GM18858 (cell line): ENCODE measurements at regions not wholly inside any gene's neighbourhood (a gene's known extent, or its start where the extent isn't known, plus 50 kb on each side); places are given as distances from the start of the nearest gene placed in this dataset.

ENCODE experiments used
- ATAC-seq: cut with Tn5 transposase; IDR thresholded peaks from one replicate; pipeline ENCODE4 v1.9.1; 2021; ENCODE audit not compliant: unreplicated experiment

DNA sequence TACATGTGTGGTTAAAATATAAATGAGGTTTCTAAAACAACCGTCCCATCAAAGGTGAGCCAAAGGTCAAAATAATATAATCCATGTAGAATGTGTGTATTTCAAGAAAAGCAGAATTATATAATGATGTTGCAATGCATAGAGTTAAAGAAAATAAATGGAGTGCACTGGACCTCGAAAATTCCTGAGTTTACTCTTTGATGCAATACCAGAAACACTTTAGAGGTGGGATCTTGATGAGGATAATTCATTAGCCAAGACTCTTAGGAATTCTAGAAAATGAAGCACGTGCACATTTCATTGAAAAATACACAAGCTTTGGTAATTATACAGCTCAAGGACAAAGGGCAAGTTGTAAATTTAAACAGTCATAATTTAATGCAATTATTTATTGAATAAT lies 508.9 kb upstream of the ARGLU1 start:
- no peak for ATAC-seq

DNA sequence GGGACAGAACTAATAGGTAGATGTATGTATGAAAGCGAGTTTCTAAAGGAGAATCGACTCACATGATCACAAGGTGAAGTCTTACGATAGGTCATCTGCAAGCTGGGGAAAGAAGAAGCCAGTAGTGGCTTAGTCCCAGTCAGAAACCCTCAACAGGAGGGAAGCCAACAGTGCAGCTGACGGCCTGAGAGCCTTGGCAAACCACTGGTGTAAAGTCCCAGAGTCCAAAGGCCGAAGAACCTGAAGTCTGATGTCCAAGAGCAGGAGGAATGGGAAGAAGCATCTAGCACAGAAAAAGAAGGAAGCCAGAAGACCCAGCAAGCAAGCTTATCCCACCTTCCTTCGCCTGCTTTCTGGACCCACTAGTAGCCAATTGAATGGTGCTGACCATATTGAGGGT lies 507.6 kb upstream of the ARGLU1 start:
- ATAC-seq, result no peak

DNA sequence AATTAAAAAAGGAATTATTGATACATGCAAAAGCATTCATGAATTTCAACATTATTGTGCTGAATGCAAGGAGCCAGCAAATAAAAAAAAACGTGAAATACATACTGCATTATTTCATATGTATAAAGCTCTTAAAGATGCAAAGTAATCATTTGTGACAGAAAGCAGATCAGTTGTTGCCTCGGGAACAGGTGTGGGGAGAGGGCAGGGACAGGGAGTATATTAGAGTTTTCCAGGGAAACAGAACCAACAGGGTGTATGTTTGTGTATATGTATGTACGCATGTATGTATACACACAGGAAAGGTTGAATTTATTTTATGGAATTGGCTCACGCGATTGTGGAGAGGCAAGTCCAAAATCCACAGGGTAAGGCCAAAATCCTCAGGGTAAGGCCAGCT lies 502.9 kb upstream of the ARGLU1 start:
- ATAC-seq, result no peak

DNA sequence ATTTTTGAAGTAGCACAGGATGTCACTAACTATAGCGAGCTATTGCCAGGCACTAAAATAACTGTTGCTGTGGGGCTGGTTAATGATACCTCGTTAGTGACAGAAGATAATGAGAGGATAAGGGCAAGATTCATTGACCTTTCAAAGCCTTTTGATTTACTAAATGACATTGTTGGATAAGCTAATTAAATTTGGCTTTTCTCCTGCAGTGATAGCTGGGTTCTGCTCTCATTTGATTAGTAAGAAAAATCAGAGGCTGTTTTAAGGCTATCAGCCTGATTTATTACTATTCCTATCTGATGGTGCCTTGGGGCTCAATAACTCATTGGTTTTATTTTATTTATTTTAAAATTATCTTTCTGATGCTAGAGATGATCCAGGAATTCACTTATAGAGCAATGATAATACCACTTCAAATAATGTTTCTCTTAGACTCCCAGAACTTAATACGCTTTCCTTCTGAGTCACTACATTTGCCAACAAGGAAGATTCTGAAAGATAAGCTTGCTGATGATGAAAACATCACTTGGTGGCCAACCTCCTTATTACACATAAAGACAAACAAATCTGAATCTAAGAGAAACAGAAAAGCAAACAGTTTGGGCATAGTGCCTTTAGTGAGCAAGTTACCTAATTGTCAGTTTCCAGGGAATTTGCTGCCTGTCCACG lies 501.3 kb upstream of the ARGLU1 start:
- ATAC-seq, result no peak

DNA sequence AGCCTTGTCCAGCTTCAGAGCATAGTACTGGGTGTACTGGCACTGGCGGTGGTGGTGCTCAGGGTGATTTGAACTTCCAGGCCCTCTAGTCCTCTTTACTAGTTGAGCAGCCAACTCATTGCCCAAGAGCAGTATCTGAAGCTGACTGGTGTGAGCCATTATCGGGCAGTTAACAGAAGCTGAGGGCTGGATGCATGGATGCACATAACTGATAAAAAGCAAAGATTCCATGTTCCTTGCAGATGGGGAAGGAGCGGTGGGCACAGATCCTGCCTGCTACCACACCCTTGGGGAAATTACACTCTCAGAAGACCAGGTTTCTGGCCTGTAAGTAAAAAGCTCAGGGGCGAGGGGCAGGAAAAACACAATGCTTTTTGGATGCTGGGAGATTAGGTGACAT lies 499.4 kb upstream of the ARGLU1 start:
- no peak for ATAC-seq

DNA sequence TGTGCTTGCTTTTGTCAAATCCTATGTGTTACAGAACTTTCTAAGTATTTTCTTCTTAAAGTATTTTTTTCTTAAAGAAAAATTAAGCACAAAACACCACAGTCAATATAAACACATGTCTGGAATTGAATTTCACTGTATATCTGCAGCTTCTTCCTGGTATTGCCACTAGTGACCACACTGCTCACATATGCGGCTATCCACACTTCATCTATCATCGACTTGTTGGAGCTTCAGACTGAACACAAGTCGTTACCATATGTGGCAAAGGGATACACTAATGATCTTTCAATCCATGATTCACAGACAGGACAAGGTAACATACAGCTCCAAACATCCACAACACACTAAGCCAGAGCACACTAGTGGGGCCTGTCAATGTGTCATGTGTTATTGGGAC lies 498.4 kb upstream of the ARGLU1 start:
- ATAC-seq, result no peak

DNA sequence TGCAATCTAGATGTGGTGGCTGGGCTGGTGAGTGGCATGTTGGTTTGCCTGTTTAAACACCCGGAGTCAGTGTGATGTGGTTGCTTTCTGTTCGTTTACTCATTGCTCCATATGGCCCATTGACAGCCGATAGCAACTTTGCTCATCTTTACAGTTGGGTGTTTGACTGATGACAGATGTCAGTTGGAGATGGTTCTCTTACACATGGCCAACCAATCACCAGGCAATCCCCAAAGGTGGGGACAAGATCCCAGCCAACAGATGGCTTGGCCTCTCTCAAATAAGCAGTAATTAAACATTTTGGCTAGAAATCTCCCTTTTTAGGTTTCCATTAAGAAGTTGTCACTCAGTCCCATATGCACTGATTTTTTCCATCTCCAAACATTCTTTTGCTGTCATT lies 497.1 kb upstream of the ARGLU1 start:
- ATAC-seq, result no peak

DNA sequence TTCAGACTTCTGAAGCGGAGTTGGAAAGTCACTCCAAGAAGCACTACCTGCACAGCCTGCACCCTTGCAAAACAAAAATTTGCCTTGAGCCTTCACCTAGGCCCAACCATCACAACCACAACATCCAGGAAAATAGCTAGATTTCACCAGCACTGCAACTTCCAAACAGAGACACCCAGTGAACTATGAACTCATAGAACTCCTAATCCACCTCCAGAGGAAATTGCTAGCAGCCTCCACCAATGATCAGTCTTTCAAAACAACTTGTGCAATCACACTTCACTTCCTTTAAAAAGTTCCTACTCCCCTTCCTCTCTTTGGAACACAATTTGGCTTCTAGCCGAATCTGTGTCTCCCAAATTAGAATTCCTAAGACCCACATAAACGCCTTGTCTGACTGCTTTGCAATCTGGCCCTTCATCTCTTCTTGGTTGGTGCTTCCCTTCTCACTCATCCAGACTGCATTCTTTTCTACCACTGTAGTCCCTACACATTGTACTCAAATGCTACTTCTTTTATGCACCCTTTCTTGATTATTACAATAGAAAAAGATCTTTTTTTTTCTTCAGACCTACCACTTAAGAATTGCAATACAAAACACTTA lies 489.2 kb upstream of the ARGLU1 start:
- ATAC-seq, result no peak

DNA sequence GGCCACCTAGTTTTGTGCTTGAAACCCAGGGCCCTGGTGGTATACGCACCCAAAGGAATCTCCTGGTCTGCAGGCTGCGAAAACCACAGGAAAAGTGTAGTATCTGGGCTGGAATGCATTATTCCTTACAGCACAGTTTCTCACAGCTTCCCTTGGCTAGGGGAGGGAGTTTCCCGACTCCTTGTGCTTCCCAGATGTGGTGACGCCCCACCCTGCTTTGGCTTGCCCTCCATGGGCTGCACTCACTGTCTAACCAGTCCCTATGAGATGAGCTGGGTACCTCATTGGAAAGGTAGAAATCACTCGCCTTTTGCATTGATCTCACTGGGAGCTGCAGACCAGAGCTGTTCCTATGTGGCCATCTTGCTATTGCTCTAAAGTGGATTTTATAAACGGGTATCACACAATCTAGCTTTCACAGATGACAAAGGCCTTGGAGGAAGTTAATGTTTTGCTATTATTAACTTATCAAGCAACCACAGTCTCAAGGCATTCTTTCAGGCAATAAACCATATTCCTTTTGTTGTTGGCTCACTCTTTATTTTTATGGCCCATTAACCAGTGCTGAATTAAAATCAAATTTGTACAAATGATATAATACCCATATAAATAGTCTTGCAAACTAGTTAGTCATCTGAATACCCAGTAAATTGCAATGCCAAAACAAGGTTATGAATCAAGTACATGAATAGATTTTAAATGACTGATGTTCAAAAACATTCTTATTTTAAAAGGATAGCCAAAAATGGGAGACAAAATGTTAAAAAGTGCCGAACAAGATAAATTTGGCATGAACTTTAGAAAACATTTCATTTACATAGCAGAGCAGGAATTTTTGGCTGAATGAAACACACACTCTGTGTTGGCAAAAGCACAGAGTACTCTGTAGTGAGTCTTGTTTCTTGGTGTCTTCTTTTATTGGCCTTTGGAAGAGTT lies 475.4 kb upstream of the ARGLU1 start:
- no peak for ATAC-seq

DNA sequence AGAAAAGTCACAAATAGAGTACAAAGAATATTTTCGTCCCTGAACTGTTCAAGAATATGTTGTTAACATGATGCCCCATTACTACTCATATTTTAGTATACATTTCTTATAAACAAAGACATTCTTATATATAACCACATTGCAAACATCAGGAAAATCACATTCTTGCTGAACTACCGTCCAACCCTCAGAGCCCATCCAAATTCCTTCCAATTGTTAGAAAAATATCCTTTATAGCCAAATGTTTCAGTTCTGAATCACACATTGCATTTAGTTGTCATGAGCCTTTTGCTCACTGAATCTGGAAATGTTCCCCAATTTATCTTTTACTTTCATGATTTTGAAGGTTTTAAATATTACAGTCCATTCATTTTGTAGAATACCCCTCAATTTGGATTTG lies 467.8 kb upstream of the ARGLU1 start:
- ATAC-seq, result no peak

DNA sequence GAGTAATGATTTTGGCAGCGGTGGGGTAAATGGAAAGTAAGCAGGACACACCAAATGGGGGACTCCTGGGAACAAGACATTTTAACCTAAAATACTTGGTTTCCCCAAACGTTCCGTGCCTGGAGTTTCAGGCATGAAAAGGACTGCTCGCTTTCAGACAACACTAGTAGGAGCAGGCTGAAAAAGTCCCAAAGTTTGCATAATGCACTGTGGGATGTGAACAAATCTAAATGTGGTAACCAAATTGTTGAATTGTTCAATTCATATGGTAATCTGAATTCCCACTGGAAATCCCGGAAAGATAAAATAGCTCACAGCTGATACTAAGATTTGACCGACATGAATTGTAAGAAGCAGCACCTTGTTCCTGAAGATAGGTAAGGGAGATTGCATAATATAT lies 467.2 kb upstream of the ARGLU1 start:
- no peak for ATAC-seq

DNA sequence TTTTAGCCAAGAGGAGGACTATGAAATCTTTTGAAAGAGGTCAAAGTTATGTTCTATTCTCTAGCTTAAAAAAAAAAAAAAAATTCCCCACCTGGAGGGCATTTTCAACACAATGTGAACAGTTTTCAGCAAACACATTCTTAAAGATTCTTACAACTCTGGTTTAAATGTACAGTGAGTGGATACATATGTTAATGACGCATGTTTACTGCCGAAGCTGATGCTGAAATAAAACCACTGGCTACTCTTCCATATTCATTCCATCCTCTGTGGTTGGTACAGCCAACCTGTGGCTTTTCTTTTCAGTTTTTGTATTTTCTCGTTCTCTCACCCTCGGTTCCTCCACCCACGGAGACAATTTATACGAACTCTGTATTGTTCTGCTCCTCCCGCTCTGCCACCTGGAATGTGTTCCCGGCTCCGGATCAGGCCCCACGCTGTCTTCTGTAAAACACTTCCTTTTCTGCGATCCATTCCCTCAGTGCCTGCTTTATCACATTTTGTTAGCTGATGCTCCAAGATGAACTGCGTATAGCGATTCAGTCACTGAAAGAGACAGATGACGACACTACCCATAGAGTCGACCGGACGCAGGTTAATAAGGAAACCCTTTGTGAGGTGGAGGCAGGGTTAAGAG lies 466.4 kb upstream of the ARGLU1 start:
- ATAC-seq, result no peak

DNA sequence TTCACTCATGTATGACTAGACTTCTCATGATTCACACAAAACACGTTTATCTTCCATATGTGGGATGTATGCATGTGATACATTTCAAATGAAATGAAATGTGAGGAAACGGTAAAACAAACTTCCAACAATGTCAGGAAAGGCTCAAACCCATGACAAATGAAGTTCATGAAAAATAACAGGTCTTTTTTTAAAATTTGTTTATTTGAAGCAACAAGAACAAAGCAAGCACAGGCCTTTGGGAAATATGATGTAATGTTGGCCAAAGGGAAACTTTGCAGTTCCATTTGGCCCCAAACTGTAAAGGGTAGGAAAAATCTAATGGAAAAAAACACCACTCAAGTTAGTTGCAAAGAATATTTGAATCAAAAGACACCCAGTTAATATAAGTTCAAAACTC lies 463.8 kb upstream of the ARGLU1 start:
- ATAC-seq, result no peak

DNA sequence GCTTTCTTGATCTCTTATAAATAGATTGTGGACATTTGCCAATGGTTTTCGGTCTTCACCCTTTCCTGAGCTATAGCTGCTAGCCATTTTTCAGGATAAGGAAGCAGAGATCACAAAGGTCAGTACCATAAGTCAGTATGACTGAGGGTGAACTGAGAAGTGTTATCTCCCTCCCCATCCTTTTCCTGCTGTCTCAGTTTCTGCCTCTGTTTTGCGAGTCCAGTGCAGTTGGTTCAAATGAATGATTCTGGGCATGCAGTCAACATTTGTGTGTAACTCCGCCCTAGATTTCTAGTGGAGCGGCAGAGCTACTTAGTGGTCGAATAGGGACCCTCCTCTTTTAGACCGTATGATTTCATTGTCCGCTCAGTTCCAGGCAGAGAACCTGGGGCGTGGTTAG lies 460.8 kb upstream of the ARGLU1 start:
- ATAC-seq, result no peak

DNA sequence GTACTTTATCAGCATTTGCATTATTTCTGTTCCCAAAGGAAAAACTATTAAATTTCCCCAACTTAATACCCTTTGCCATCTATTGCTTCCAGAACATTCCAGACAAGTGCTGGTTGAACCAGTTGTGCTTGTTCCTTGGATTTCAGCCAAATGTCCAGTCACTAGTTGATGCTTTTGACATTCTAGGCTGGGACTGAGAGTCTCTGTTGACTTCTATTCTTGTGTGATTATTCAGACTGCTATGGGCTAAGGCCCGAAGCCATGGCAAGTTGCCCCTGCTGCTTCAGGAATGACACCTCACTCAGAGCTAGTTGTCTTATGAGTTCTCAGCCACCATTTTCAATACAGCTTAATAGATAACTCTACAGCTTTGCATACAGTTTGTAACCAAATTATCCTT lies 458.1 kb upstream of the ARGLU1 start:
- no peak for ATAC-seq

DNA sequence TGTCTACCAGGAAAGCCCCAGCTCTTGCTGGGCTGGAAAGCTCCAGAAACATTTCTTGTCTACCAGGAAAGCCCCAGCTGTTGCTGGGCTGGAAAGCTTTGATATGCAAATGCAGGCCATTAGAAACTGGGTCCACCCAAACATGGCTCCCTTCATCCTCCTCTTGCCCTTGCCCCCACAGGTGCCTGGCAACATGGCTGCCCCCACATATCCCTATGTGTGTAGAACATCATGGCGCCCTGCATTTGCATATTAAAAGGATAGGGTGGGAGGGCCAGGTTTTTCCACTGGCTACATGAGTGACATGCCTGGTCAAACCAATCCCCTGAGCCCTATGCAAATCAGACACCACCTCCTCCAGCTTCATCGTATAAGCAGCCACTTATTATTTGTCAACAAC lies 455.4 kb upstream of the ARGLU1 start:
- no peak for ATAC-seq

DNA sequence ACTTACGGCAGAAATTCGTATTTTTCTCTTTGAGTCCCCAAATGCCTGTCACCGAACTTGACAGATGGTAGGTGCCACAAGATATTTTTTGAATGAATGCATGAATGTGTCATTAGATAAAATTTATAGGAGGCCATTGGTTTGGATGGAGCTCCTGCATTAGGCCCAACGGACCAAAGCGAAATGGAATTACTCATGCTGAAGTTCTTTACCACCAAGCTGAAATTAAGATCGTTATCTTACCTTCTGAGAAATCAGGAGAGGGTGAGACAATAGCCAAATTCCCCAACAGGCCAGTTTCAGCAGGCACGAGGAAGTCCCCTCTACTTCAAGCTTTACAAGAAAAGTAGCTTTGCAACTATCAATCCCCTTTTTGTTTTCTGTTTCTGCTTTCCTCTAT lies 452.5 kb upstream of the ARGLU1 start:
- ATAC-seq, result no peak

DNA sequence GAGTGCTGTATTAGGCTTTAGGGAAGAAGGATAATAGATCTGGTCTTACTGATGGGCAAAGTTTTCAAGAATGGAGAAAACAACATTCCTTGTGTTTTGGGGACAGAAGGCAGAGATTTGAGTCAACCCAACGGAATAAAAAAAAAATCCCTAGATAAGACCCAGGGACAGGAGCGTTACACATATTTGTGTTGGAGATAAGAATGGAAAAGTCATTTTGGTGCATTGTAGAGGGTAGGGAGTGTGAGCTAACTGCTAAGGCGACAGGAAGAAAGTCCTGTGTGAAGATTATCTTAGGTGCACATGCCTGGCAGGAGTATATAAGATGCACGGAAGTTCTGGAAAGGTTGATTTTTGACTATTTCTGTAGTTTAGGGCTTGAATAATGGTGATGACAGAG lies 450.3 kb upstream of the ARGLU1 start:
- ATAC-seq, result no peak

DNA sequence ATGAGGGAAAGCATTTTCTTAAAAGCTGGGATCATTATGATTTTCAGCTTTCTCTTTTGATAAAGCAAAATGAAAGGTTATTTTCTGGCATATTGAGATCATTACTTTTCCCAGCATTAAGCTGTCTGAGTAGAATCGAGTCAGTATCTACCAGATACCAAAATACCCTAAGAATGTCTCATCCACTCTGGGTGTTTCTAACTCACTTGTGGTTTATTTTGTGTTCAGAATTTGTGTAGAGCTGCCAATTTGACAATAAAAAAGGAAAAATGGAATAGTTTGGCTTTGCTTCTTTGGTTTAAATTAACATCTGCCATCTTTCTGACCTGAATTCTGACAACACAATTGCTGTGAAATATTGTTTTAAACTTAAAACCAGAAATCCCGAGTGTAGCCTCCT lies 438.7 kb upstream of the ARGLU1 start:
- ATAC-seq, result no peak

DNA sequence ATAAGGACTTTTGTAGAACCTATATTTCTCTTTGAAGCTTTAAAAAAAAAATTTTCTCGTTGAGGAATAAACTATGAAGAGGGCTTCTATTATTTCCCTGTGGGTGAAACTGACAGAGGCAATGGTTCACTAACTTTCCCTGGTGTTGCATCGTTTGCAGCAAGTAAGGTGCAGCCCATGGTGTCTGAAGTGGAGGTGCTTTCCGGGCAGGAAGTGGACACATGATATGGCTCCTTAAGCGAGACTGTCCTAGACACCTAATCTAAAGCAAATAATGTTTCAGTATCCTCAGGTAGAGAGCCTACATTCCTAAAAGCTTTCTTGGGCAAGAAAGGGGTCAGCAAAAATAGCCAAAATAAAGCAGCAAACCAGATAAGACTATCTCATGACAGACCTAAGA lies 437.6 kb upstream of the ARGLU1 start:
- ATAC-seq, result no peak

DNA sequence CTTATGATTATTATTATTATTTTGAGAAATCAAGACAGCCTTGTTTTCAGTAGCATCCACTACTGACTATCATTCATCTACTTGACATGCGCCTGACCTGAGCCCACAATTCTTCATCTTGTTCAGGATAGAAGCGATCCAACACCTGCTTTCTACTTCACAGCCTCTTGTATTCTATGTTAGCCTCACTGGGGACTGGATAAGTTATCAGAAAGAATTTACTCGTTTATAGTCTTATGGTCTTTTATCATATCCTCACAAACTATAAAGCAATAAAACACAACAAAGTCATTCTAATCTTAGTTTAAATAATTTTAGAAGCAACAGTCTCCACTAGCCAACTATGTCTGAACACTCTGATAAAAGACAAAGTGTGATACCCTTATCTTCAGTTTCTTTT lies 436.0 kb upstream of the ARGLU1 start:
- no peak for ATAC-seq

DNA sequence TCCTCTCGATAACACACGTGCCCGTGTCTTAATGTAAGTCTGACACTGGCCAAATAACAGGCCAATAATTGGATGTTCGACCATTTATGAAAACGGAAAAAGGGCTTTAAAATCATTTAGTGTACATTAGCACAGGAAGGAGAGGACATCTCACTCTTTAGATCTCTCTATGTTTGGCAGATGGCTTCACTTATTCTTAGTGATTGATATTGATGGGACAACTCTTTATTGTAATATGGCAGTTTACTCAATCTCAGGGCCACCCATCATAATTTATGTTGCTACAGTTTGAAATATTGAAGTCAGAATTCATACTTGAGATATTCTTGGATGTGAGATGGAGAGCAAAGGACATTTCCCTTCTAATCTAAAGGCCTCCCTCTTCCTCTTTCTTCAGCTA lies 430.7 kb upstream of the ARGLU1 start:
- no peak for ATAC-seq
